Stimulated activated CD8-positive, alpha-beta memory T cell treated with anti-CD3 and anti-CD28 coated beads, Interleukin-15, amount 100 ng/mL, for 48 hours (primary cell): ENCODE measurements at regions not wholly inside any gene's neighbourhood (a gene's known extent, or its start where the extent isn't known, plus 50 kb on each side); places are given as distances from the start of the nearest gene placed in this dataset.

Experiments
- DNase-seq, 2 donors: peaks; one replicate each; pipeline ENCODE4 v3.0.0-alpha.2; 2020; ENCODE audit warnings: low read depth in 2 of 2

DNA sequence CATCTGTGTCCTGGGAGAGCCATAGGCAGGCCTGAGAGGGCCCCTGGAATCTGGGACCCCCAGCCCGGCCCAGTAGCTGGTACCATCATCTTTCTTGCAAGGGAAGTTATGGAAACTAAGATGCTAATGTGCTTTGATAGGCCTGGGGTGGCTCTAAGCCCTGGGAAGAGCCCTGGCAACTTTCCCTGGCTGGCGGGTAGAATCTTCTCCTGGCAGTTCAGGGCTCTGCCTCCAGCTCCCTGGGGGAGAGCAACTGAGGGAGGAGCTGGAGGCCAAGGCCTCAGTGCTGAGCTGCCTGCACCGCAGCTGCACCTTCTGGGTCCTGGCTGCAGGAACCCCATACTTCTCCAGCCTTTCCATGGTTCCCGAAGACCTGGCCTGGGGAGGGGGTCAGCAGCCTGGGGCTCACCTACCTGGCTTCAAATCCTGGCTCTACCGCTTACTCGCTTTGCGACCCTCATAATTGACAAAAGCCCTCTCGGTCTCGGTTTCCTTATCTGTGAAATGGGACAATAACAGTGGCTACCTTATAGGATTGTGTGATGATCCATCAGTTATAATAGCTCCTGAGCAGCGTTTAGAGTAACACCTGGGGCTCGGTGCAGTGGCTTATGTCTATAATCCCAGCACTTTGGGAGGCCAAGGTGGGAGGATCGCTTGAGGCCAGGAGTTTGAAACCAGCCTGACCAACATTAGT lies 333.7 kb downstream of the SEC14L1 start:
- DNase-seq = no peak

DNA sequence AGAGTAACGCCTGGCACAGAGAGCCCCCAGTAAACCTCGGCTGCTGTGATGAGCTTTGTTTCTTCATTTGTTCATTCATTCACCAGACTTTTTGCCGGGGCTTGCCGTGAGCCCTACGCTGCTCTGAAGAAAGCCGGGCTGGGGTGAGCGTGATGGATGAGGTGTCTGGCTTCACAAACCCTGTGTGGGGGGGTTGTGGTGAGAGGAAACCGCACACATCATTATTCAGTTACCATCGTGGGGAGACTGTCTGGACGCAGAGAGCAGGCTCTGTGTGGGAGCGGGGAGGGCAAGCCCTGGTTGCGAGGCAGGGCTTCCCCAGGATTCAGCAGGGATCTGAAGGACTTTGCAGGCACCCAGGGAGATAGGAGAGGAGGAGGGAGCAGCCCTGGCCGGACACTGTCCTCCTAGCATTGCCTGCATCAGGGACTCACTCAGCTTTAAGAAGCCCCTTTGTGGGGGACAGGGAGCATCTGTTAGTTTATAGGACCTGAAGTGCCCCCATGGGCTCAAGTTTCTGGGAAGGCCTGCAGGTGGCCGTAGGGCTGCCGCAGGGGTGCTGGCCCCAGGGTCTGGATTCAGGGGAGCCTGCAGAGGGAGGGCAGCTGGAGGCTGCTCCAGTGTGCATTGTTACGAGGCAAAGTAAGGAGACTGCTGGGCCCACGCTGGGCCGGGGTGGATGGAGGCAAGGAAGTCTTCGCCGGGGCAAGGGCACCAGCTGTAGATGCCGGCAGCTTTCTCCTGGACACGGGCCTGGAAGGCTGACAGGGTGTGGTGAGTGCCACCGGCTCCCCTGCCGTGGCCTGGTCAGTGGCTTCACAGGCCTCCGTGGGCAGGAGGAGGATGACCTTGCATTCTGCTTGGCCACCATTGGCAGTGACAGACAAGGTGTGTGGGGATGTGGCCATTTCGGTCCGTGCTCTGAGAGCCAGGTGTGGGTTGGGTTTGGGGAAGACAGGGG lies 334.5 kb downstream of the SEC14L1 start:
- DNase-seq = peak; percentile 67 to 74

DNA sequence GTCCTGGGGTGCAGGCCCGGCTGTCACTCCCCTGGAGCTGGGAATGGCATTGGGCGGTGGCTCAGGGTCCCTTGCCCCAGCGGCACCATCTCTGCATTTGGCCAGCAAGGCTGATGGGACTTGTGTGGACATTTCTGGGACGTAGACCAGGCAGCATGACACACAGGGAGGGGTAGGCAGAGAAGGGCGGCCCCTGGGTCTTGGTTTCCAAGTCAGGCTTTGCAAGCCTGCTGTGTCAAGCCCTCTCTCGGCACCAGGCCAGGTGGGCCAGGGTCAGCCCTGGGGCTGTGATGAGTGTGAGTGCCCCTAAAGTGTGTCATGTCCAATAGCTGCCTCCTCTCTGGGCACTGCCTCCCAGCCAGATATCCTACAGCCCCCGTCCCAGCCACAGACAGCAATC lies 335.2 kb downstream of the SEC14L1 start:
- no peak for DNase-seq

DNA sequence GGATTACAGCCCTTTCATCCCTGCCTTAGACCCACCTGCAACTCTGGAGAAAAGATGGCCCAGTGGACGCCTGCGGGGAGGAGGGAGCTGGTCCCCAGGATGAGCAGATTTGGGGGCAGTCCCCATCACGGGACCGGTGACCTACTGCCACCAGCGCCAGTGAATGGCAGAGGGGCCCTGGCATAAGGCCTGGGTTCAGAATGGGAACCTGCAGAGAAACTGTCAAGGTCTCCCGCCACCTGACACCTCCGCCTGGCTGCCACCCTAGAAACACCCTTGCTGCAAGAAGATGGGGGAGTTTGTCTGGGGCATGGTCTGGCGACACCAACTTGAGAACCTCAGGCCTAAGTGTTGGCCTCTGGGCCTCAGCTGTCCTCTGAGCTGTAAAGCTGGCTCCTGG lies 335.7 kb downstream of the SEC14L1 start:
- DNase-seq = no peak

DNA sequence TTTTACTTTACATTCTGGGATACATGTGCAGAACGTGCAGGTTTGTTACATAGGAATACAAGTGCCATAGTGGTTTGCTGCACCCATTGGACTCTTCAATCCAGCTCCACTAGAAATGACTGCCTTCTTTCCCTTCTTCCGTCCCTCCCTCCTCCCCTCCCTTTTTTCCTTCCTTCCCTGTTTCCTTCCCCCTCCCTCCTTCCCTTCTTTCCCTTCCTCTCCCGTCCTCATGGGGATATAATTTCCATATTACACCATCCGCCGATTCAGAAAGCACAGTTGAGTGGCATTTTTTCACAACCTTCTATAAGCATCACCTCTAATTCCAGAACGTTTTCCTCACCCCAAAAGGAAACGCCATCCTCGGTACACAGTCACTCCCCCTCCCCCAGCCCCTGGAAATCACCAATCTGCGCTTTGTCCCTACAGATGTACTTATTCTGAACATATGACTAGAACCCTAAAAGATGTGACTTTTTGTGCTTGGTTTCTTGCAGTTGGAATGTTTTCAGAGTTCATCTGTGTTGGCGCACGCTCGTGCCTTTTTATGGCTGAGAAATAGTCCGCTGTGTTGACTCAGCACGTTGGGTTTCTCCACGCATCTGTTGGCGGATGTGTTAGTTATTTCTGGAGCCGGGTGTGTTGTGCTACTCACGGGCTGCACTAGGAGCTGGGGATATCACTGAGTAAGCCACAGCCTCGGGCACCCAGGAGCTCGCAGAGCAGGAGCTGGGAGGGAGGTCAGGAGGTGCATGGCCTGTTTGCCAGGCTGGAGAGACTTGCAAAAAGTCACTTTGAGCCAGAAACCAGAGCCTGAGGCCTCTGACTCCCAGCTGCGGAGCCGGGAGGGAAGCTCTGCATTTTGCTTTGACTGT lies 336.4 kb downstream of the SEC14L1 start:
- DNase-seq = no peak

DNA sequence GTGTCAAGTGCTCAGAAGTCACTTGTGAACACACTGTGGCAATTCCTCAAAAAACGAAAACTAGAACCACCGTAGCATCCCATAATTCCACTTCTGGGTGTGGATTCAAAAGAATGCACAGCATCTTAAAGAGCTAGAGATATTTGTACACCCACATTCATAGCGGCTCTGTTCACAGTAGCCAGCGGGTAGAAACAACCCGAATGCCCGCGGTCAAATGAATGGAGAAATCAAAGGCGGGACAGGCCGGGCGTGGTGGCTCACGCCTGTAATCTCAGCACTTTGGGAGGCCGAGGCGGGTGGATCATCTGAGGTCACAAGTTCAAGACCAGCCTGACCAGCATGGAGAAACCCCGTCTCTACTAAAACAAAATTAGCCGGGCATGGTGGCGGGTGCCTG lies 337.5 kb downstream of the SEC14L1 start:
- DNase-seq = no peak

DNA sequence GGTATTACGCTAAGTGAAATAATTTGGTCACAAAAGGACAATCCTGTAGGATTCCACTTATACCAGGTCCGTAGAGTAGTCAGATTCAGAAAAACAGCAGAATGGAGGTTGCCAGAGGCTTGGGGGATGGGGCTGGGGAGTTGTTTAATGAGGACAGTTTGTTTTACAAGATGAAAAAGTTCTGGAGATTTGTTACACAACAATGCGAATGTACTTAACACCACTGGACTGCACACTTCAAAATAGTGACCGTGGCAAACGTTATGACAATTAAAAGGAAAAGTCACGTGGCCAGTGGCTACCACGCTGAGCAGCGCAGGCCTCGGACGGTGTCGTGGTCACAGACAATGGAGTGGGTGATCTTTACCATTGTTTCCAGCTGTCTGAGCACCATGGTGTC lies 338.1 kb downstream of the SEC14L1 start:
- DNase-seq = no peak

DNA sequence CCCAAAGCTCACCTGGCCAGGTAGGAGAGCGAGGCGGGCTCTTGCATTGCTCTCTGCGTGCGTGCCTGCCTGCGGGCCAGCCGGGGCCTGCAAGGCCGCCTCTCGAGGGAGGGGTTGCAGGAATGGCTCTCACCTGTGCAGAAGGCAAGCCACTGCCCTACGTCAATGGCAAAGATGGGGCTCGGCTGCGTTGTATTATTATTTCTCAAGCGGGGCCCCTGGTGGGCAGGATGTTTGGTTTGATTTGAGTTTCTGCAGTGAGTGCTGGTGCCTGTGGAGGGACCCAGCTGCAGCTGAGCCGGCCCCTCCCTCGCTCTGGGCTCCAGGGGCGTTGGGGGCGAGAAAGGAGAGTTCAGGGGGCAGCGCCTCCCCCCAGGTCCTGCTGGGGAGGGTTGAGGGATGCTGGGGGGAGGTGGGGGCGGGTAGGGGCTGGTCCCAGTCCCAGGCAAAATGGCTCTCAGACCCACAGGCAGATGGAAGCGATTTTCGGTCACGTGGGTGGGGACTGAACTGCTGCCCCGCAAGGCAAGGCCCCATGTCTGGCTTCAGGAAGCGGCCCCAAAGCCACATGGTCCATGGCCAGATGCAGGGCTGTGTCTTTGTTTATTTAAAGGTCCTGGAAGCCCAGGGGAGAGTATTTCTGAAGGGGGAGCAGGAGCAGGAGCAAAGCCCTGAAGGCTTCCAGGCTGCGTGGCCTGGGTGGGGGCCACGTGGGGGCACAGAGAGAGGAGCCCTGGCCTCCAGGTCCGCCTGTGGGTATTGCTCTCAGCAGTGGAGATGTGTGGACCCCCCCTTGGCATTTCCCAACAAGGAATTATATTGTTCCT lies 338.8 kb downstream of the SEC14L1 start:
- DNase-seq = no peak

DNA sequence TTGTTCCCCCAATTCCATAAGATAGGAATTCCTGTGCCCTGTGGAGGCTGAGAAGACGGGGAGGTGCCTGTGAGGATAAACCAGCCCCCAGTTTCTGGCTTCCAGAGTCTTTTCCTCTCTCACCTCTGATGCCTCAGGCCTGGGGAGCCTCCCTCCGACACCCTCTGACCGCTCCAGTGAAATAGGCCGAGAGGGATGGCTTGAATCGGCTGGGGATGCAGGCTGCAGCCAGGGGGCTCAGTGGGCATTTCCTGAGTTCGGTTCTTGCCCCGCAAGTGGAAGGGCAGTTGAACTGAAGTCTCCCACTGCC lies 339.4 kb downstream of the SEC14L1 start:
- DNase-seq = no peak

DNA sequence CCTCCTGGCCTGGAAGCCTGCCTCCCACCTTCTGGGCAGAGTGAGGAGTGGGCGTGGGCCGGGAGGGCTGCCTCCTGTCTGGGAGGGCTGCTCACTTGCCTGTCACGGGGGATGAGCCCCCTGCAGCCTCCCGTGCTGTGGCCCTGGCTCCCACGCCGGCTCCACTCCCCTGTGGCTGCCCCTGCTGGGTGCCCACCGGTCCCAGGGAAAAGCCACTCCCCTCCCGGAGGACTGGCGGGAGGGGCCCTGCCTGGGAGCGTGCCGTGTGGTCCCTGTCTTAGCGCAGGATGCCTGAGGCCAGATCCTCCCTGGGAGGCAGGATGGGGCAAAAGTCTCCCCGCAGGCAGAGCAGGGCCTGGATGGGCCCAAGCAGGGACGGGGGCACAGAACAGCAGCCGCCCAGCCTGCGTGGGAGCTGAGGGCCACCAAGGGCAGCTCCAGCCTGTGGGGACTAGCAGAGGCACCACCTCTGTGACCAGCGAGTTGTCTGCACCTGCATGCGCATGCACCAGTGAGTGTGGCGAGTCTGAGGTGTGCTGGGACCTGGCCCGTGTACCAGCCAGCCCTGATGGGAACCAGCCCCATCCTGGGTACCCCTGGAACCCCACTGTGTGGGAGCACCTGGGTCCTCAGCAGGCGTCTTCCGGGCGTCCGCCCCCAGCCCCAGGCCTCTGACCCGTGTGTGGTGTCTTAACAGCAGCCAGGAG lies 339.9 kb downstream of the SEC14L1 start:
- no peak for DNase-seq

DNA sequence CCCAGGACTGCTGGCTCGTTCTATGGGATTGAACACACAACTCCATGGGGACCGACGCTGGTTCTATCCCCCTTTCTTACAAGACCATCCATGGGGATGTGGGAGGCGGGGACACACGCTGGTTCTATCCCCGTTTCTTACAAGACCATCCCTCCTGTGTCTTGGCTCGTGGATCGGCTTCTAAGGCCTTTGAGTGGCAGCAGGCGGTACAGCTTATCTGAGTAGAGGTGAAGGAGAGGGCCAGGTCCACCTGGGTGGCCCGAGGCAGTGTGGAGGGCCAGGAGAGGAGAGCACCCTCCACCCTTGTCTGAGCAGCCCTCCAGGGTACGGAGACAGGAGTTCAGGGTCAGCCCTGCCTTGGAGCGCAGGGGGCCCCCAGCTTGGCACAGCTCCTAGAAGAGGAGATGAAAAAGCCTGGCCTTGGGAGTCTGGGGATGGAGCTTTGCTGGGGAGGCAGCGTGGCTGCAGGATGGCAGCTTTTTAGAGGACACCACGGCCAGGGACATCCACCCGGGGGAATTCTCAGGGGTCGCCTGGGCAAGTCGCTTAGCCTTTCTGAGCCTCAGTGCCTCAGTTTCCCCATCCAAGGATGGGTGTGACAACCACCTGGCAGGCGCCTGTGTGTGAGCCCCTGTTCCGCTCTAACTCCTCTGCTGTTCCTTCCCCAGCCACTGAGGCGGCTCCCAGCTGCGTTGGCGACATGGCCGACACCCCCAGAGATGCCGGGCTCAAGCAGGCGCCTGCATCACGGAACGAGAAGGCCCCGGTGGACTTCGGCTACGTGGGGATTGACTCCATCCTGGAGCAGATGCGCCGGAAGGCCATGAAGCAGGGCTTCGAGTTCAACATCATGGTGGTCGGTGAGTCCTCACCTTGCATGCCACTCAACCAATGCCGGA lies 341.0 kb downstream of the SEC14L1 start:
- DNase-seq = no peak

DNA sequence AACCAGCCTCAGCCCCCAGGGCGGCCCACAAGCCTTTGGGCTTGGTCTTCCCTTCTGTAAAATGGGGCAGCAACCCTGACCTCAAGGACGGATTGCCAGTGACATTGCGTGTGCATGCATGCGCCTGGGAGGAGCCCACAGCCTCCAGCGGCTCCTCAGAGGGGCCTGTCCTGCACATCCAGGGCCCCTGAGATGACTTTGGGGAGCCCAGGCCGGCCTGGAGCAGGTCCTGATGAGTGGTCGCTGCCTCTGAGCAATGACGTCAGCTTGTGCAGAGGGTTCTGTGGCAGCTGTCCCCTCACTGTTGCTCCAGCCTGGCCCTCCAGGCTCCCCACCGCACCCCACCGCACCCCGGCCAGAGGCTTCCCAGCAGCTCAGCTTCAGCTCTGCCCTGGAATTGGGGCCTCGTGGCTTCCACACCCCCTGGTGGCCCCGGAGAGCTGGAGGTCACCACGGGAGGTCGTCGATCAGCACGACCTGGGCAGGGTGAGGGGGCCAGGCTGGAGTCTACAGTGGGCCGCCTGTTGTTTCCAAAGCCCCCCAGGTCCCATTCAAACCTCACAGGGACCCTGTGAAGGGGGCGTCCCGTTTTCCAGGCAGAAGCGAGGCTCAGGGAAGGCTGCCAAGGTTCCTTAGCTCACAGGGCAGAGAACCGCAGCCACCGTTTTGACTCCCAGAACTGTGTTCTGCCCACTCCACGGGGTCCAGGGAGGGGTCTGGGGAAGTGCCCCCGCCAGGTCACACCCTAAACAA lies 341.8 kb downstream of the SEC14L1 start:
- no peak for DNase-seq

DNA sequence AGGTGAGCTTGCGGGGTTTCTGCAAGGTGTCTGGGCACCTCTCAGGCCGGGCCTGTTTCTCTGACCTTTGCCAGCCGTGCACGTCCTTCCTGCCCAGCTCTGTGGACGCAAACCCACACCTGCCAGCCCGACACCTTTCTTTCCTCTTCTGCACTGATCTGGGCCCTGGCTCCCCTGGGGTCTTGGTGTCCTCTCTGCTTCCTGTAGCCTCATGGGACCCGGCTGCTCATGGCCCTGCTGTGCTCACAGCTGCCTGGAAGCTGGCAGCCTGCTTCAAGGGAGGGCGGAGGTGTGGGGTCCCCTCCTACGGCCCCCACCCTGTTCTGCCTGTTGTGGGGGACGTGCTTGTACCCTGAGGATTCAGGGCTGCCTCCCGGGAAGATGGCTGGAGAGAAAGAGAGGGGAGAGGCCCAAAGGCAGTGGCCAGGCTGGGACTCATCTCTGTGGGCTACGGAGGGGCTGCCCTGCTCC lies 342.4 kb downstream of the SEC14L1 start:
- no peak for DNase-seq

DNA sequence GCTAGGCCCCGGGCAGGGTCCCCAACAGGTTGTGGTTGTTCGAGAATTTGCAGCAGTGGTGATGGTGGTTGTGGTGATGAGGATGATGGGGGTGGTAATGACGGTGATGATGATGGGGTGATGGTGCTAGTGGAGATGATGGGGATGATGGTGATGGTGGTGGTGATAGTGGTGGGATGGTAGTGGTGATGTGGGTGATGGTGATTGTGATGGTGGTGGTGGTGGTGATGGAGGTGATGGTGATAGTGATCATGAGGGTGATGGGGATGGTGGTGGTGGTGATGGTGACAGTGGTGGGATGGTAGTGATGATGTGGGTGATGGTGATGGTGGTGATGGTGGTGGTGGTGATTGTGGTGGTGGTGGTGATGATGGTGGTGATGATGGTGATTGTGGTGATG lies 343.3 kb downstream of the SEC14L1 start:
- no peak for DNase-seq

DNA sequence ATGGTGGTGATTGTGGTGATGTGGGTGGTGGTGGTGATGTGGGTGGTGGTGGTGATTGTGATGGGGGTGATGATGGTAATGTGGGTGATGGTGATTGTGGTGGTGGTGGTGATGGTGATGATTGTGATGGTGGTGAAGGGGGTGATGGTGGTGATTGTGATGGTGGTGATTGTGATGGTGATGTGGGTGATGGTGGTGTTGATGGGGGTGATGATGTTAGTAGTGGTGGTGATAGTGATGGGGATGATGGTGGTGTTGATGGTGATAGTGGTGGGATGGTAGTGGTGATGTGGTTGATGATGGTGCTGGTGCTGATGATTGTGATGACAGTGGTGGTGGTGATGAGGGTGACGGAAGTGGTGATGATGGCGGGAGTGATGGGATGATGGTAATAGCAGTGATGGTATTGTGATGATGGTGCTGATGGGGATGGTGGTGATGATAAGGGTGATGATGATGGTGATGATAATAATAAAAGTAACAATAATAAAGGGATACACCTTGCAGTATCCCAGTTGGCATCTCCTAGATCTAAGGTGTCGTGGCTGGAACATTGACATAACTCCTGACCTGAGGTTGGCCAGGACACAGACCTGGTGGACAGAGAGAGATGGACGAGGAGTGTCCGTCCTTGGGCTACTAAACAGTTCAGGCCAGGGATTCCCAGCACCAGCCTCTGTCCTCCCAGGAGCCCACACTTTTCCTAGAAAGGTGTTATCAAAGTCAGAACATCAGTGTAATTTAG lies 344.5 kb downstream of the SEC14L1 start:
- no peak for DNase-seq

DNA sequence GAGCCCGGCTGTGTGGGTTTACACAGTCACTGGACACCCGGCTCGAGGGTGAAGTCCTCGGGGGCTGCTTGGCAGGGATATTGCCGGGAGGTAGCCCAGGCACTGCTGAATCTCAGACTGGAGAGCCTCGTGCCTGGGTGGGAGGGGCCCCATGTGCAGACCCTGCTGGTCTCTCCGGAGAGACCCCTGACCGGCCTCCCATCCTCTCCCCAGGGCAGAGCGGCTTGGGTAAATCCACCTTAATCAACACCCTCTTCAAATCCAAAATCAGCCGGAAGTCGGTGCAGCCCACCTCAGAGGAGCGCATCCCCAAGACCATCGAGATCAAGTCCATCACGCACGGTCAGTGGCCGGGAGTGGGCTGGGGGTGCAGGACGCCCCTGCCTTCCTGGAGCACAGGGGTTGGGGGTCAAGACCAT lies 346.5 kb downstream of the SEC14L1 start:
- no peak for DNase-seq

DNA sequence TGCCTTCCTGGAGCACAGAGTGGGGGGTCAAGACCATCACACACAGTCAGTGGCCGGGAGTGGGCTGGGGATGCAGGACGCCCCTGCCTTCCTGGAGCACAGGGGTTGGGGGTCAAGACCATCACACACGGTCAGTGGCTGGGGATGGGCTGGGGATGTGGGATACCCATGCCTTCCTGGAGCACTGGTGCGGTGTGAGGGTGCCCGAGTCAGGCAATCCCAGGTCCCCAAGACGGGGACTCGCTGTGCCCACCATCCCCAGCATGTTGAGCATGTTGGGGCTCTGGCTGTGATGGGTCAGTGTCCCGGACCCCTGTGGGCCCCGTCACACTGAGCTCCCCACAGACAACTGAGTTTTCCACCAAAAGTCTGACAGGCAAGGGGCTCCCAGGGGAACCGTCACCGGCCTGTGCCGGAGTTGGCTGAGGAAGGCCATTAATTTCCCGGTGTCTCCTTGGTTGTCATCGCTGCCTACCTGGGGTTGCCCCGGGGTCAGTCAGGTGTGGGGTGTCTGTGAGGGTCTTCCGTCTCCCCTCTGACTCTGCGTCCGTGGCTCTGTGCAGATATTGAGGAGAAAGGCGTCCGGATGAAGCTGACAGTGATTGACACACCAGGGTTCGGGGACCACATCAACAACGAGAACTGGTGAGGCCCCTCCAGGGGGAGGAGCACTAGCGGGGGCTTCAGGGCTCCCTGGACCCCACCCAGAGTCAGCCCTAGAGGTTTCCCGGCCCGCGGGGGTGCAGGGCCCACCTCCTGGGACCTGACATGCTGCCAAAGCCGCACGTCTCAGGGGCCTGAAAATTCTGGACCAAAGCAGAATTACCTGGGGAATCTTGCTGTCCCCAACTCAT lies 347.1 kb downstream of the SEC14L1 start:
- no peak for DNase-seq
